Calu3 (cell line): ENCODE measurements at regions not wholly inside any gene's neighbourhood (a gene's known extent, or its start where the extent isn't known, plus 50 kb on each side); places are given as distances from the start of the nearest gene placed in this dataset.

Source experiments
- BruUV-seq: library from RNA; stranded (reverse); fragments of 400-500 nt; replicated peaks from 2 replicates; lab custom pipeline; 2021; lab: Mats Ljungman, UMichigan
- CTCF ChIA-PET: fragments of 300-600 bp; sonication (Branson Sonifier 250); formaldehyde crosslinking; loops from one replicate; lab custom pipeline; 2022; ENCODE audit warnings: antibody characterized with exemption; lab: Charles Lee
- DNase-seq: peaks from one replicate; pipeline ENCODE4 v3.0.0; 2022
- H3K27ac Mint-ChIP-seq: one replicate; pipeline ENCODE4 v1.8.0; 2022; ENCODE audit warnings: mixed read lengths; ENCODE audit not compliant: unreplicated experiment
- H3K27me3 Mint-ChIP-seq: one replicate; pipeline ENCODE4 v1.8.0; 2022; ENCODE audit warnings: mixed read lengths; ENCODE audit not compliant: unreplicated experiment
- H3K36me3 Mint-ChIP-seq: one replicate; pipeline ENCODE4 v1.8.0; 2022; ENCODE audit warnings: mild to moderate bottlenecking, moderate library complexity, mixed read lengths; ENCODE audit not compliant: insufficient read depth, unreplicated experiment
- H3K4me1 Mint-ChIP-seq: one replicate; pipeline ENCODE4 v1.8.0; 2022; ENCODE audit warnings: mild to moderate bottlenecking, low read depth, mixed read lengths; ENCODE audit not compliant: unreplicated experiment
- H3K4me3 Mint-ChIP-seq: one replicate; pipeline ENCODE4 v1.8.0; 2022; ENCODE audit warnings: mild to moderate bottlenecking, low read depth, moderate library complexity, mixed read lengths; ENCODE audit not compliant: unreplicated experiment
- H3K9me3 Mint-ChIP-seq: one replicate; pipeline ENCODE4 v1.8.0; 2022; ENCODE audit warnings: low read depth, mixed read lengths; ENCODE audit not compliant: unreplicated experiment
- intact Hi-C: fragments of 100-400 bp; cut with micrococcal nuclease; formaldehyde crosslinking; loops from one replicate; pipeline ENCODE4 v1.10.0; 2022; ENCODE audit not compliant: unreplicated experiment
- TF ChIP-seq, protein P1 (sequence below): fragments of 200-600 bp; IDR thresholded peaks from one replicate; pipeline ENCODE4 v1.8.0; 2022; ENCODE audit warnings: antibody characterized with exemption; ENCODE audit not compliant: unreplicated experiment

DNA sequence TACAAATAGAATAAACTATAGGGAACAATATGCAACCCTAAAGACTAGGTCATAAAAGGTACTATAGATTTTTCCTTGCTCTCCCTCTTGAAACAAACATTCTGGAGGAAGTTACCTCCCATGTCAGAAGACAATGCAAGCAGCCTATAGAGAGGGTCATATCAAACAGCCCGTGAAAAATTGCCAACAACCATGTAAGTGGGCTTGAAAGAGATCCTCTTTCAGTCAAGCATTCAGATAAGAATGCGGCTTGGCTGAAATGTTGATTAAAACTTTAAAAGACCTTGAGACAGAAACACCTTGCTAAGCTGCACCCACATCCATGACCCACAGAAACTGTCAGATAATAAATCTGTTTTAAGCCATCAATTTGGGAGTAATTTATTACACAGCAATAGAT, 526.6 kb upstream of the GHITM start:
- CTCF ChIA-PET, result no interaction called here
- Mint-ChIP-seq H3K4me1 (no peaks in the 10 kb centered on the region), H3K27me3 (no peaks in the 10 kb centered on the region), H3K36me3 (no peaks in the 10 kb centered on the region), H3K27ac (no peak overlapping the region), H3K9me3 (peaks cover 9% of the 10 kb centered on the region), H3K4me3 (no peak overlapping the region)
- TF ChIP-seq, protein P1, sequence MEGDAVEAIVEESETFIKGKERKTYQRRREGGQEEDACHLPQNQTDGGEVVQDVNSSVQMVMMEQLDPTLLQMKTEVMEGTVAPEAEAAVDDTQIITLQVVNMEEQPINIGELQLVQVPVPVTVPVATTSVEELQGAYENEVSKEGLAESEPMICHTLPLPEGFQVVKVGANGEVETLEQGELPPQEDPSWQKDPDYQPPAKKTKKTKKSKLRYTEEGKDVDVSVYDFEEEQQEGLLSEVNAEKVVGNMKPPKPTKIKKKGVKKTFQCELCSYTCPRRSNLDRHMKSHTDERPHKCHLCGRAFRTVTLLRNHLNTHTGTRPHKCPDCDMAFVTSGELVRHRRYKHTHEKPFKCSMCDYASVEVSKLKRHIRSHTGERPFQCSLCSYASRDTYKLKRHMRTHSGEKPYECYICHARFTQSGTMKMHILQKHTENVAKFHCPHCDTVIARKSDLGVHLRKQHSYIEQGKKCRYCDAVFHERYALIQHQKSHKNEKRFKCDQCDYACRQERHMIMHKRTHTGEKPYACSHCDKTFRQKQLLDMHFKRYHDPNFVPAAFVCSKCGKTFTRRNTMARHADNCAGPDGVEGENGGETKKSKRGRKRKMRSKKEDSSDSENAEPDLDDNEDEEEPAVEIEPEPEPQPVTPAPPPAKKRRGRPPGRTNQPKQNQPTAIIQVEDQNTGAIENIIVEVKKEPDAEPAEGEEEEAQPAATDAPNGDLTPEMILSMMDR, result no peak
- DNase-seq, result no peak
- BruUV-seq, result no TSS peak
- intact Hi-C loops, result no loop called here

- Mint-ChIP-seq H3K9me3 (peaks cover 12% of the 10 kb centered on the region), H3K36me3 (no peaks in the 10 kb centered on the region), H3K4me1 (no peaks in the 10 kb centered on the region), H3K27me3 (no peaks in the 10 kb centered on the region), H3K4me3 (no peak overlapping the region), H3K27ac (no peak overlapping the region)
- intact Hi-C loops, result no loop called here
- no peak for DNase-seq
- CTCF ChIA-PET, result no interaction called here
- TF ChIP-seq, protein P1, result no peak
- no TSS peak for BruUV-seq
These were observed 522.1 kb upstream of the GHITM start for GRCh38 chr10:83617172-83617571.

GRCh38 chr10:83617692-83618545, 521.4 kb upstream of the GHITM start:
- no TSS peak for BruUV-seq
- CTCF ChIA-PET, result no interaction called here
- DNase-seq, result no peak
- Mint-ChIP-seq H3K36me3 (no peaks in the 10 kb centered on the region), H3K9me3 (peaks cover 12% of the 10 kb centered on the region), H3K27me3 (no peaks in the 10 kb centered on the region), H3K4me3 (no peak overlapping the region), H3K4me1 (no peaks in the 10 kb centered on the region), H3K27ac (no peak overlapping the region)
- TF ChIP-seq, protein P1, result no peak
- intact Hi-C loops, result no loop called here

- H3K36me3 Mint-ChIP-seq, result no peaks in the 10 kb centered on the region
- no peak for DNase-seq
- no peaks in the 10 kb centered on the region for H3K4me1 Mint-ChIP-seq
- BruUV-seq, result no TSS peak
- H3K9me3 Mint-ChIP-seq, result peaks cover 7% of the 10 kb centered on the region
- H3K4me3 Mint-ChIP-seq, result no peak overlapping the region
- CTCF ChIA-PET, result no interaction called here
- no peak overlapping the region for H3K27ac Mint-ChIP-seq
- TF ChIP-seq, protein P1, result no peak
- intact Hi-C loops, result no loop called here
- no peaks in the 10 kb centered on the region for H3K27me3 Mint-ChIP-seq
These were observed 513.4 kb upstream of the GHITM start for GRCh38 chr10:83625831-83626360.
